ENCODE measurements at regions not wholly inside any gene's neighbourhood (a gene's known extent, or its start where the extent isn't known, plus 50 kb on each side); places are given as distances from the start of the nearest gene placed in this dataset.

DNA sequence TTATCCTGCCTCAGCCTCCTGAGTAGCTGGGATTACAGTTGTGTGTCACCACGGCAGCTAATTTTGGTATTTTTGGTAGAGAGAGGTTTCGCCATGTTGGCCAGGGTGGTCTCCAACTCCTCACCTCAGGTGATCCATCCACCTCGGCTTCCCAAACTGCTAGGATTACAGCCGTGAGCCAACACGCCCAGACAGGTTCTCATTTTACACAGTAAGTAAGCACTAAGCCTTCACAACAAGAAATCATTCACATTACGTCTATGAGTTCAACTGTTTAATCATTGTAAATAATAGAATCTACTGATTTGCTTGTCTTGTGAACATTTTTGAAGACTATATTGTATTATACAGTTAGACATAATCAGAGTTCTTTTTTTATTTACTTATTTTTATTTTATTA, 131.5 kb upstream of the LRATD1 start:
- TF ChIP-seq, protein P1, sequence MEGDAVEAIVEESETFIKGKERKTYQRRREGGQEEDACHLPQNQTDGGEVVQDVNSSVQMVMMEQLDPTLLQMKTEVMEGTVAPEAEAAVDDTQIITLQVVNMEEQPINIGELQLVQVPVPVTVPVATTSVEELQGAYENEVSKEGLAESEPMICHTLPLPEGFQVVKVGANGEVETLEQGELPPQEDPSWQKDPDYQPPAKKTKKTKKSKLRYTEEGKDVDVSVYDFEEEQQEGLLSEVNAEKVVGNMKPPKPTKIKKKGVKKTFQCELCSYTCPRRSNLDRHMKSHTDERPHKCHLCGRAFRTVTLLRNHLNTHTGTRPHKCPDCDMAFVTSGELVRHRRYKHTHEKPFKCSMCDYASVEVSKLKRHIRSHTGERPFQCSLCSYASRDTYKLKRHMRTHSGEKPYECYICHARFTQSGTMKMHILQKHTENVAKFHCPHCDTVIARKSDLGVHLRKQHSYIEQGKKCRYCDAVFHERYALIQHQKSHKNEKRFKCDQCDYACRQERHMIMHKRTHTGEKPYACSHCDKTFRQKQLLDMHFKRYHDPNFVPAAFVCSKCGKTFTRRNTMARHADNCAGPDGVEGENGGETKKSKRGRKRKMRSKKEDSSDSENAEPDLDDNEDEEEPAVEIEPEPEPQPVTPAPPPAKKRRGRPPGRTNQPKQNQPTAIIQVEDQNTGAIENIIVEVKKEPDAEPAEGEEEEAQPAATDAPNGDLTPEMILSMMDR (conservative IDR thresholded peaks at IDR 0.05; ENCODE audit: low read length): no peak
- no peak for TF ChIP-seq EZH2phosphoT487 (IDR thresholded peaks at IDR 0.05; ENCODE audit: borderline replicate concordance, low read depth, low read length)
